ENCODE measurements at regions not wholly inside any gene's neighbourhood (a gene's known extent, or its start where the extent isn't known, plus 50 kb on each side); places are given as distances from the start of the nearest gene placed in this dataset.

DNA sequence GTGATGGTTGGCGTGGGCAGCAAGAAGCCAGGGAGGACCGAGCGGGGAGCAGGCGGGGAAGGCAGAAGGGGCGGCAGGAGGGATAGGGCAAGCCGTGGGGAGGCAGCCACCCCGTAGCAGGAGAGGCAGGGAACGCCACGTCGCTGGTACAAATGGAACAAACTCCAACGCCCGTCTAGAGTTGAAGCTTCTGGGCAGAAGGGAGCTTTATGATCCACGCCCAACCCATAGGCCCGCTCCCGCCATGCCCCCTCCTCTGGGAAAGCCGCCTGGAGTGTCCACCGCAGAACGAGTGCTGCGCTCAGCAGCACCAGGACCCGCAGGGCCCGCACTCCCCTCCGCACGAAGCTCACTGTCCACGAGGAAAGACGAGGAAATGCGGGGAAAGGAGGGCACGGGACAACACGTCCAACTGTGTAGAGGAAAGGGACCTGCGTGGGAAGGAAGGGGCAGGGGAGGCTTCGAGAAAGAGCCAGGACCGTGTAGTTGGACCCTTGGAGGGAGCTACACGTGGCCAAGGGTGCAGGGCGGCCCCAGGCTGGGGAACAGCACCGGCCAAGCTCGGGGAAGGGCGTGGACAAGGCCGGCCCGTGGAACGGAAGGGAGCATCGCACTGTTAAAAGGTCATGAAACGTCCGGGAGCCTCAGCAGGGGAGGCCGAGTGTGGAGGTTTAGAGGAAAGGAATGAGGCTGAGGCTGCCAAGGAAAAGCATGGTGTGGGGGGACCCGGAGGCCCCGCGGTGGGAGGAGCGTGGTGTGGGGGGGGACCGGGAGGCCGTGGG, 204.0 kb downstream of the DLL1 start:
- TF ChIP-seq CTCF (IDR thresholded peaks at IDR 0.05; ENCODE audit: low read depth, low read length) = no peak
- TF ChIP-seq MYC (IDR thresholded peaks at IDR 0.05; ENCODE audit: low read depth, low read length) = no peak
- no peak for TF ChIP-seq POLR2A (IDR thresholded peaks at IDR 0.05; ENCODE audit: extremely low read depth, insufficient read length)
